ENCODE measurements at regions not wholly inside any gene's neighbourhood (a gene's known extent, or its start where the extent isn't known, plus 50 kb on each side); places are given as distances from the start of the nearest gene placed in this dataset.
"Not testable (repeated sequence)": the region's sequence is repeated elsewhere in the genome, so short reads cannot be mapped to it uniquely, and the experiment has no call there.

GRCh38 chr4:187666697-187667494, 328.7 kb upstream of the ZFP42 start:
- DNase-seq (ENCODE audit: low read depth) = no peak

- peak; percentile 72 for DNase-seq (ENCODE audit: low read depth)
Measured at GRCh38 chr4:187668526-187669082, 327.0 kb upstream of the ZFP42 start.

- DNase-seq (ENCODE audit: low read depth) = not testable (repeated sequence)
Measured at GRCh38 chr4:187671521-187671920, 324.1 kb upstream of the ZFP42 start.

GRCh38 chr4:187671958-187672357, 323.6 kb upstream of the ZFP42 start:
- DNase-seq (ENCODE audit: low read depth) = not testable (repeated sequence)

GRCh38 chr4:187672526-187672925, 323.0 kb upstream of the ZFP42 start:
- DNase-seq (ENCODE audit: low read depth) = not testable (repeated sequence)

- no peak for DNase-seq (ENCODE audit: low read depth)
Measured at GRCh38 chr4:187679450-187679849, 316.1 kb upstream of the ZFP42 start.

- no peak for DNase-seq (ENCODE audit: low read depth)
Measured at GRCh38 chr4:187685247-187685646, 310.3 kb upstream of the ZFP42 start.

- DNase-seq (ENCODE audit: low read depth) = no peak
Measured at GRCh38 chr4:187687697-187688096, 307.9 kb upstream of the ZFP42 start.

GRCh38 chr4:187692626-187693025, 302.9 kb upstream of the ZFP42 start:
- DNase-seq (ENCODE audit: low read depth) = no peak

- not testable (repeated sequence) for DNase-seq (ENCODE audit: low read depth)
Measured at GRCh38 chr4:187695531-187695930, 300.0 kb upstream of the ZFP42 start.

GRCh38 chr4:187711586-187711985, 284.0 kb upstream of the ZFP42 start:
- no peak for DNase-seq (ENCODE audit: low read depth)

- DNase-seq (ENCODE audit: low read depth) = no peak
Measured at GRCh38 chr4:187714957-187715356, 280.6 kb upstream of the ZFP42 start.

- DNase-seq (ENCODE audit: low read depth) = no peak
Measured at GRCh38 chr4:187715466-187715865, 280.1 kb upstream of the ZFP42 start.

- DNase-seq (ENCODE audit: low read depth) = no peak
Measured at GRCh38 chr4:187724456-187724855, 271.1 kb upstream of the ZFP42 start.

GRCh38 chr4:187726485-187726884, 269.1 kb upstream of the ZFP42 start:
- DNase-seq (ENCODE audit: low read depth) = no peak

- no peak for DNase-seq (ENCODE audit: low read depth)
Measured at GRCh38 chr4:187732524-187732923, 263.0 kb upstream of the ZFP42 start.

- no peak for DNase-seq (ENCODE audit: low read depth)
Measured at GRCh38 chr4:187739771-187740170, 255.8 kb upstream of the ZFP42 start.

GRCh38 chr4:187744911-187745310, 250.7 kb upstream of the ZFP42 start:
- DNase-seq (ENCODE audit: low read depth) = no peak

- DNase-seq (ENCODE audit: low read depth) = not testable (repeated sequence)
Measured at GRCh38 chr4:187750652-187751051, 244.9 kb upstream of the ZFP42 start.

GRCh38 chr4:187767158-187767557, 228.4 kb upstream of the ZFP42 start:
- no peak for DNase-seq (ENCODE audit: low read depth)

GRCh38 chr4:187767687-187768086, 227.9 kb upstream of the ZFP42 start:
- no peak for DNase-seq (ENCODE audit: low read depth)

- no peak for DNase-seq (ENCODE audit: low read depth)
Measured at GRCh38 chr4:187770345-187770744, 225.2 kb upstream of the ZFP42 start.

- DNase-seq (ENCODE audit: low read depth) = no peak
Measured at GRCh38 chr4:187777954-187778353, 217.6 kb upstream of the ZFP42 start.

GRCh38 chr4:187780070-187780469, 215.5 kb upstream of the ZFP42 start:
- no peak for DNase-seq (ENCODE audit: low read depth)
